PFSK-1 (cell line): ENCODE measurements at regions not wholly inside any gene's neighbourhood (a gene's known extent, or its start where the extent isn't known, plus 50 kb on each side); places are given as distances from the start of the nearest gene placed in this dataset.

Experiments
- FOXP2 ChIP-seq: optimal IDR thresholded peaks from 2 replicates; pipeline ENCODE3; 2011; ENCODE audit warnings: borderline replicate concordance, control low read depth, inconsistent platforms; ENCODE audit not compliant: insufficient read depth; ENCODE audit errors: extremely low read length, extremely low read depth
- POLR2AphosphoS5 ChIP-seq: IDR thresholded peaks from 2 replicates; pipeline ENCODE4 v1.6.1; 2012; ENCODE audit warnings: low read depth, mild to moderate bottlenecking, control low read depth, low read length, moderate library complexity
- SIN3A ChIP-seq: IDR thresholded peaks from 2 replicates; pipeline ENCODE4 v1.6.1; 2012; ENCODE audit warnings: mild to moderate bottlenecking, low read length, moderate library complexity, borderline replicate concordance; ENCODE audit not compliant: insufficient read depth
- TAF1 ChIP-seq: IDR thresholded peaks from 2 replicates; pipeline ENCODE4 v1.6.1; 2012; ENCODE audit warnings: low read length, control low read depth, borderline replicate concordance; ENCODE audit not compliant: insufficient read depth
- TF ChIP-seq, protein P1 (sequence below), 2 experiments: IDR thresholded peaks; 2 replicates each; pipeline versions ENCODE4 v1.6.1 to v1.8.0; 2011 to 2012; ENCODE audit warnings: low read depth in 2 of 2, low read length in 2 of 2, control low read depth in 1 of 2, inconsistent platforms in 1 of 2, mild to moderate bottlenecking in 1 of 2, moderate library complexity in 1 of 2; ENCODE audit not compliant: insufficient read depth in 1 of 2

DNA sequence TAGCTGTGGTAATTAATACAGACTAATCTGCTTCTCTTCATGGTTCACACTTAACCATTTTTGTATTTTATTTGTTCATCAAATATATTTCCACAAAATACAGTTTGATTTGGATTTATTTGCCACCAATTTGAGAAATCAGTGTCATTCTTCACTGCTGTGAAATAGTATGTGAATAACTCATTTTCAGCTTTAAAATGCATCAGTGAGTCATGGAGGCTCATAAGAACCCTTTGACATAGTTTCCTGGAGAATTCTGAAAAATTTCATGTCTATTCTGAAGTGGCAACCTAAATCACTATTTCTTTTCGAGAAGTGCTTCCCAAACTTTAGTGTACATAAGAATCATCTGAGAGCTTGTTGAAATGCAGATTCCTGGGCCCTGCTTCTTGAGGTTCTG is 1026.7 kb upstream of the ACVR2A start:
- TF ChIP-seq SIN3A (no peak), TAF1 (no peak), FOXP2 (no peak), POLR2AphosphoS5 (no peak)
- TF ChIP-seq, protein P1, sequence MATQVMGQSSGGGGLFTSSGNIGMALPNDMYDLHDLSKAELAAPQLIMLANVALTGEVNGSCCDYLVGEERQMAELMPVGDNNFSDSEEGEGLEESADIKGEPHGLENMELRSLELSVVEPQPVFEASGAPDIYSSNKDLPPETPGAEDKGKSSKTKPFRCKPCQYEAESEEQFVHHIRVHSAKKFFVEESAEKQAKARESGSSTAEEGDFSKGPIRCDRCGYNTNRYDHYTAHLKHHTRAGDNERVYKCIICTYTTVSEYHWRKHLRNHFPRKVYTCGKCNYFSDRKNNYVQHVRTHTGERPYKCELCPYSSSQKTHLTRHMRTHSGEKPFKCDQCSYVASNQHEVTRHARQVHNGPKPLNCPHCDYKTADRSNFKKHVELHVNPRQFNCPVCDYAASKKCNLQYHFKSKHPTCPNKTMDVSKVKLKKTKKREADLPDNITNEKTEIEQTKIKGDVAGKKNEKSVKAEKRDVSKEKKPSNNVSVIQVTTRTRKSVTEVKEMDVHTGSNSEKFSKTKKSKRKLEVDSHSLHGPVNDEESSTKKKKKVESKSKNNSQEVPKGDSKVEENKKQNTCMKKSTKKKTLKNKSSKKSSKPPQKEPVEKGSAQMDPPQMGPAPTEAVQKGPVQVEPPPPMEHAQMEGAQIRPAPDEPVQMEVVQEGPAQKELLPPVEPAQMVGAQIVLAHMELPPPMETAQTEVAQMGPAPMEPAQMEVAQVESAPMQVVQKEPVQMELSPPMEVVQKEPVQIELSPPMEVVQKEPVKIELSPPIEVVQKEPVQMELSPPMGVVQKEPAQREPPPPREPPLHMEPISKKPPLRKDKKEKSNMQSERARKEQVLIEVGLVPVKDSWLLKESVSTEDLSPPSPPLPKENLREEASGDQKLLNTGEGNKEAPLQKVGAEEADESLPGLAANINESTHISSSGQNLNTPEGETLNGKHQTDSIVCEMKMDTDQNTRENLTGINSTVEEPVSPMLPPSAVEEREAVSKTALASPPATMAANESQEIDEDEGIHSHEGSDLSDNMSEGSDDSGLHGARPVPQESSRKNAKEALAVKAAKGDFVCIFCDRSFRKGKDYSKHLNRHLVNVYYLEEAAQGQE (IDR thresholded peaks at IDR 0.05; ENCODE audit: insufficient read depth in 1 of 2, low read depth in 2 of 2, low read length in 2 of 2): no peak

- TF ChIP-seq SIN3A (no peak), FOXP2 (no peak), POLR2AphosphoS5 (no peak), TAF1 (no peak)
- TF ChIP-seq, protein P1 (IDR thresholded peaks at IDR 0.05; ENCODE audit: insufficient read depth in 1 of 2, low read depth in 2 of 2, low read length in 2 of 2): no peak
Measured at GRCh38 chr2:146817613-146818012, 1027.2 kb upstream of the ACVR2A start.

DNA sequence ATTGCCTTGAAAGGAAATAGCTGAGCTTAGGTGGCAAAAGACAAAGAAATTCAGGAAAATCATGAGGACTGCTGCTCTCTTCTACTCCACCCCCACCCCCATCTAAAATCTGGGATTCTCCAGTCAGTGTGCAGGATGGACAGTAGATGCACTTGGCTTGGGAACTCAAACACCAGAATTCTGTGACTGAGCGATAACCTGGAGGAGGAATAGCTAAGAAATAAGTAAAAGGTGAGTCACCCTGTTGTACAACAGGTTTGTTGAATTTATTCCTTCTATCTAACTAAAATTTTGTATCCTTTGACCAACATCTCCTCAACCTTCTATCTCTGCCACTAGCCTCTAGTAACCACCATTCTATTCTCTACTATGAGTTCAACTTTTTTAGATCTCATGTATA is 1029.9 kb upstream of the ACVR2A start:
- no peak for TF ChIP-seq FOXP2

DNA sequence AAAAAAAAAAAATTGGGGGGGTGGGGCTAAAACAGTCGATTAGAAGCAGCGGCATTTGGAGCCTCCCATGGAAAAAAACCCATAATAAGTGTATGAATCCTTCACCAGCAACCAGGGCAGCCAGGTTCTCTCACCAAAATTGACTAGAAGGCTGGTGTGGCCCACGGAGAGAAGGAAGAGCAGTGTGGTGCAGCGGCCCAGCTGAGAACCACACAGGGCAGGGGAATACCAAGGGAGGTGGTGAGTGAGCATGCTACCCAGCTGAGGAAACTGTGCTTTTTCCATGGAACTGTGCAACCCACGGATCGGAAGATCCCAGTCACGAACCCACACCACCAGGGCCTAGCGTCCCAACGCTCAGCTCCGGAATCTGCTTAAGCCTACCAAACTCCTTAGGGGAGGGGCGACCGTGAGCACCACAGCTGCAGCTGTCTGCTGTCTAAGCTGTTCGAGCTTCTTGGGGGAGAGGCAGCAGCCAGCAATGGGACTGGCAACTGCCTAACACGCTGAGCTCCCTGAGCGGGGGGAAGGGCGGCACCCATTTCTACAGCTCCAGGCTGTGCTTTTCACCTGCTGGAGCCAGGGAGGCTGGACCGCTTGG is 1037.2 kb upstream of the ACVR2A start:
- TF ChIP-seq FOXP2 (no peak), POLR2AphosphoS5 (no peak), SIN3A (no peak), TAF1 (no peak)
- TF ChIP-seq, protein P1 (IDR thresholded peaks at IDR 0.05; ENCODE audit: insufficient read depth in 1 of 2, low read depth in 2 of 2, low read length in 2 of 2): no peak

DNA sequence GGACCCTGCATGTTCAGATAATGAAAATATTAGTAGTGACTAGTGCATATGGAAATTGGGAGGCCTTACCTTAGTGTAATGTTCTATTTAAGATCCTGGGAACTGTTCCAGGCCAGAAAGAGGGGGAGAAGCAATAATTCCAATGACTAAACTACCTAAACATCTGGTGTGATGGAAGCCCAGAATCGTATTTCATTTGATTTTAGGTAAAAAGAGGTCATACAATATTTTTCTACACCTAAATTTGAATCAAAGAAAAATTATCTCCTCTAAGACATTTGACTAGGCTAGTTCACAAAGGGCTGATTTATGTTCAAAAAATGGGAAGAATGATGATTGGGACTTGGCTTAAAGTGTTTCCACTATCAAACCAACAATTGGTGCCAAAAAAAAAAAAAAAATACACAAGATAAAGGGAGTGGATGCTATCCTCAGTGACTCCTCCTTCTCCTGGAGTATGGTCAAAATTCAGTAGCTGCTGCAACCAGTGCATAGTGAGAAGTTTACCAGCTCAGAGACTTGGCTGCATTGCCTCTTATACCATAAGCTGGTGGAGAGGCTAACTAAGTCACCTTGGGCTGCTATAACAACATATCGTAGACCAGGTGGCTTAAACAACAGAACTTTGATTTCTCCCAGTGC is 1038.3 kb upstream of the ACVR2A start:
- TF ChIP-seq, protein P1 (IDR thresholded peaks at IDR 0.05; ENCODE audit: insufficient read depth in 1 of 2, low read depth in 2 of 2, low read length in 2 of 2): no peak
- no peak for TF ChIP-seq TAF1
